Thoracic aorta (tissue), 2 donors: ENCODE measurements at regions not wholly inside any gene's neighbourhood (a gene's known extent, or its start where the extent isn't known, plus 50 kb on each side); places are given as distances from the start of the nearest gene placed in this dataset.

Experiments
- ATAC-seq: fragments of 150-250 bp; one replicate; pipeline ENCODE4 v1.8.0; 2017; ENCODE audit warnings: low read depth; ENCODE audit not compliant: insufficient number of reproducible peaks, low FRiP score
- DNase-seq: peaks from one replicate; pipeline ENCODE4 v3.0.0-alpha.2; 2020; ENCODE audit warnings: low spot score
- H3K27ac ChIP-seq, 2 donors: fragments of 200-600 bp; sonication (generic); 1 replicate in 1 of 2; 2 replicates in 1 of 2; pipeline ENCODE4 v1.5.1; 2016; ENCODE audit warnings: mild to moderate bottlenecking in 2 of 2, moderate library complexity in 2 of 2
- H3K27me3 ChIP-seq: fragments of 200-600 bp; sonication (generic); replicated peaks from 2 replicates; pipeline ENCODE4 v1.6.0; 2016; ENCODE audit warnings: mild to moderate bottlenecking; ENCODE audit not compliant: insufficient read depth
- H3K36me3 ChIP-seq: fragments of 200-600 bp; sonication (generic); one replicate; pipeline ENCODE4 v1.5.1; 2016
- H3K4me1 ChIP-seq, 2 donors: fragments of 200-600 bp; sonication (generic); 1 replicate in 1 of 2; 2 replicates in 1 of 2; pipeline versions ENCODE4 v1.5.1 to v1.6.0; 2016; ENCODE audit warnings: low read depth in 2 of 2, mild to moderate bottlenecking in 1 of 2; ENCODE audit not compliant: control insufficient read depth in 1 of 2
- H3K4me3 ChIP-seq: fragments of 200-600 bp; sonication (generic); 2 replicates; pipeline ENCODE4 v1.5.1; 2016; ENCODE audit warnings: mild to moderate bottlenecking
- H3K9me3 ChIP-seq: fragments of 200-600 bp; sonication (generic); 2 replicates; pipeline ENCODE4 v1.5.1; 2016
- TF ChIP-seq, protein P1 (sequence below): fragments of 200-600 bp; sonication (generic); IDR thresholded peaks from one replicate; pipeline ENCODE4 v1.5.1; 2019; ENCODE audit warnings: antibody characterized with exemption

DNA sequence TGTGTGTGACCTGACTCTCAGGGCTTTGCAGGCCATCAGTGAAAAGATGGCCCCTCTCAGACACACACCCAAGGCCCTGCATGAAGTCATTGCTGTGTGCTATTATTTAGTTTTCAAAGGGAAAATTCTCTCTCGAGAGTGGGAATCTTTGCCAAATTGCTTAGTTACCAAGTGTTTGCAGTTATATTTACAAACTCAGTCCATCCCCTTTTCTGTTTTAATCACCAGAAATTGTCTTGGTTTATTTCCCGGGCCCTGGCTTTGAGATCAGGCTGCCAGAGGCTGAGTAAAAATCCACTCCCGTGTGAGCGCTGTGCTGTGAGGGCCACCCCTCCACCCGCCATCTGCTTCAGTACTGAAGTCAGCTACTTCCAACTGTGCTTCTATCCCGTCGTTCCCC is 163.1 kb downstream of the SOD2 start:
- H3K36me3 ChIP-seq, result no peaks in the 10 kb centered on the region
- H3K4me1 ChIP-seq, result peaks cover 3 to 17% of the 10 kb centered on the region in 2 donors
- no peak for DNase-seq
- no peak overlapping the region for H3K27ac ChIP-seq
- H3K4me3 ChIP-seq, result no peak overlapping the region
- TF ChIP-seq, protein P1, sequence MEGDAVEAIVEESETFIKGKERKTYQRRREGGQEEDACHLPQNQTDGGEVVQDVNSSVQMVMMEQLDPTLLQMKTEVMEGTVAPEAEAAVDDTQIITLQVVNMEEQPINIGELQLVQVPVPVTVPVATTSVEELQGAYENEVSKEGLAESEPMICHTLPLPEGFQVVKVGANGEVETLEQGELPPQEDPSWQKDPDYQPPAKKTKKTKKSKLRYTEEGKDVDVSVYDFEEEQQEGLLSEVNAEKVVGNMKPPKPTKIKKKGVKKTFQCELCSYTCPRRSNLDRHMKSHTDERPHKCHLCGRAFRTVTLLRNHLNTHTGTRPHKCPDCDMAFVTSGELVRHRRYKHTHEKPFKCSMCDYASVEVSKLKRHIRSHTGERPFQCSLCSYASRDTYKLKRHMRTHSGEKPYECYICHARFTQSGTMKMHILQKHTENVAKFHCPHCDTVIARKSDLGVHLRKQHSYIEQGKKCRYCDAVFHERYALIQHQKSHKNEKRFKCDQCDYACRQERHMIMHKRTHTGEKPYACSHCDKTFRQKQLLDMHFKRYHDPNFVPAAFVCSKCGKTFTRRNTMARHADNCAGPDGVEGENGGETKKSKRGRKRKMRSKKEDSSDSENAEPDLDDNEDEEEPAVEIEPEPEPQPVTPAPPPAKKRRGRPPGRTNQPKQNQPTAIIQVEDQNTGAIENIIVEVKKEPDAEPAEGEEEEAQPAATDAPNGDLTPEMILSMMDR, result no peak
- no peak for ATAC-seq
- no peaks in the 10 kb centered on the region for H3K9me3 ChIP-seq
- H3K27me3 ChIP-seq, result no peaks in the 10 kb centered on the region

DNA sequence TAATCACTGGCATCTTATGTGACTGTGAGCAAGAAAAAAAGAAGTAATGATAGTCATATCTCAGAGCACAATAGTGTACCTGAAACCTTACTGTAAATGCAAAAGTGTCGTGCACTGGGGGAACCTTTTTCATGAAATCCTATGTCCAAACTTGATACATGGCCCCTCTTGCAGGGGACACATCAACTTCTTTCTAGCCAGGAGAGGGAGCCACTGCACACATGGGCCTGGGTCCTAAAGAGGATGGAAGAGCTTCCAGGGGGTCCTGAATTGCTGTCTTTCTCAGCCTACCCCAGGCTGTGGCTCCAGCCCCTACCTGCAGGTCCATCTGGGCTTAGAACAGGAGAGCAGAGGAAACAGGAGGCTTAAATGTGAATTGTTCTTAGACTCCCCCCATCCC is 165.7 kb downstream of the SOD2 start:
- TF ChIP-seq, protein P1, result no peak
- ATAC-seq (no peak), DNase-seq (no peak)
- Histone ChIP-seq H3K36me3 (no peaks in the 10 kb centered on the region), H3K9me3 (no peaks in the 10 kb centered on the region), H3K4me1 (peaks cover 0 to 6% of the 10 kb centered on the region in 2 donors), H3K27me3 (no peaks in the 10 kb centered on the region), H3K27ac (no peak overlapping the region), H3K4me3 (no peak overlapping the region)

DNA sequence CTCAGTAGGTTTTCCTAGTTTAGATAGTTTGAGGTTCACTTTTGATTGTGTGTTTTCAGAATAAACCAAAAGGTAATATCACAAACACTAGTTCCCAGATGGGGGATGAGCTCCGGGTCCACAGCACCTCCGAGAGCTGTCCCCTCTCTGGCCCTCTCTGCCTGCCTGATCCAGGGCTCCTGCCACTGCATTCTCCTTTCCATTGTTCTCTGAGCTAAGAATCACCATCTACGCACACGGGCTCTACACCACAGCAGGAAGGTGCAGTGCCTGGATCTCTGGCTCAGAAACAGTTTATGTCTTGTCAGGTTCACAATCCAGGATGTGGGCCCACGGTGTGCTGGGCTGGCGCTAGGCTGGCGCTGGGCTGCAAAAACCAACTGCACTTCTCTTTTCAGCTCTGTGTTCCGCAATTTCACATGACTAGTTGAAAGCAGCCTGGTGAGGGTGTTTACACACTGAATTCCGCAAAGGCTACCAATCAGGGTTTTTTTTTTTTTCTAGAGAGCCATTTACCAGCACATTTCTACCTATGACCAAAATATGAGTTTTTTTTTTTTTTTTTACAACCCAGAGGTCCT is 167.5 kb downstream of the SOD2 start:
- H3K4me3 ChIP-seq, result no peak overlapping the region
- no peaks in the 10 kb centered on the region for H3K9me3 ChIP-seq
- TF ChIP-seq, protein P1, result no peak
- no peak for DNase-seq
- H3K36me3 ChIP-seq, result no peaks in the 10 kb centered on the region
- no peak for ATAC-seq
- no peaks in the 10 kb centered on the region for H3K27me3 ChIP-seq
- no peak overlapping the region for H3K27ac ChIP-seq
- H3K4me1 ChIP-seq, result peaks cover 0 to 6% of the 10 kb centered on the region in 2 donors

DNA sequence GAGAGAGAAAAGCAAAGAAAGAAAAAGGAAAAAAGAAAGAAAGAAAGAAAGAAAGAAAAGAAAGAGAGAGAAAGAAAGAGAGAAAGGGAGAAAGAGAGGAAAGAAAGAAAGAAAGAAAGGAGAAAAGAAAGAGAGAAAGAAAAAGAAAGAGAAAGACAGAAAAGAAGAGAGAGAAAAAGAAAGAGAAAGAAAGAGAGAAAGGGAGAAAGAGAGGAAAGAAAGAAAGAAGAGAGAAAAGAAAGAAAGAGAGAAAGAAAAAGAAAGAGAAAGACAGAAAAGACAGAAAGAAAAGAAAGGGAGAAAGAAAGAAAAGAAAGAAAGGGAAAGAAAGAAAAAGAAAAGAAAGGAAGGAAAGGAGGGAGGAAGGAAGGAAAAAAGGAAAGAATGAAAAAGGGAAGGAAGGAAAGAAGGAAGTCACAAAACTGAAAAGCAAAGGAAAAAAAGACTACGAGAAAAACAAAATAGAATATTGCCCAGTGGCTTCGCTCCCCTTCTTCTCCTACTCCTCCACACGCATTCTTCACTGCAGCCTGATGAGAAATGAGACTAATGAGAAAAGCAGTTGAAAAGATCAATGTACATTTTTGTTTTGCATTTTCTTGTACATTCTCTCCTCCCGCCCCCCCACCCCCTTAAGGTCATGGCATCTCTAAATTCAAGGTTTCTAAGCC is 170.0 kb downstream of the SOD2 start:
- H3K36me3 ChIP-seq, result no peaks in the 10 kb centered on the region
- no peaks in the 10 kb centered on the region for H3K9me3 ChIP-seq
- no peaks in the 10 kb centered on the region for H3K27me3 ChIP-seq
- TF ChIP-seq, protein P1, result no peak
- no peak for DNase-seq
- no peak overlapping the region for H3K4me3 ChIP-seq
- ATAC-seq, result no peak
- H3K27ac ChIP-seq, result no peak overlapping the region
- H3K4me1 ChIP-seq, result no peaks in the 10 kb centered on the region

DNA sequence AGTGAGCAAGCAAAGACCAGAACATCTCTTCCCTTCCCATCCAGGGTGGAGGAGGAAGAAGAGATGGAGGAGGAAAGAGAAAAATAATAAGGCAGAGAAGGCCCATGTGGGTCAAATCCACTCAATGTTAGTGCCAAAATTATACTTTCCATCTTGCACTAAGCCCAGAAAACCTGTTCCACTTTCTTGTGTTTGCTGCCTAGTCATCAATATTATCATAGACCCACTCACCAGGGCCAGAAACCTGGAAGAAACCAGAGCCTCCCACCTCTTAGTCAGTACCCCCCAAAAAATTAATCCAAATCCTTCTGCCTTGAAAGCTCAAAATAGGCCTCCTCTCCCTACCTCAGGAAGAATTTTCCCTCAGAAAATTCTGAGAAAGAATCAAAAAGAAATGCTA is 171.1 kb downstream of the SOD2 start:
- no peaks in the 10 kb centered on the region for H3K27me3 ChIP-seq
- TF ChIP-seq, protein P1, result no peak
- no peak for ATAC-seq
- H3K9me3 ChIP-seq, result no peaks in the 10 kb centered on the region
- H3K4me3 ChIP-seq, result no peak overlapping the region
- no peaks in the 10 kb centered on the region for H3K36me3 ChIP-seq
- H3K4me1 ChIP-seq, result no peaks in the 10 kb centered on the region
- no peak overlapping the region for H3K27ac ChIP-seq
- no peak for DNase-seq
